ENCODE measurements at regions not wholly inside any gene's neighbourhood (a gene's known extent, or its start where the extent isn't known, plus 50 kb on each side); places are given as distances from the start of the nearest gene placed in this dataset.

GRCh38 chr5:114148253-114148652 is 213.6 kb upstream of the KCNN2 start:
- Histone ChIP-seq H3F3A (replicated peaks; ENCODE audit: low read depth) (no peaks in the 10 kb centered on the region), H3K79me2 (replicated peaks; ENCODE audit: insufficient read depth) (no peaks in the 10 kb centered on the region), H3K4me3 (no peak overlapping the region), H3K4me2 (no peak overlapping the region), H3K27me3 (ENCODE audit: insufficient read depth) (no peaks in the 10 kb centered on the region), H3K27ac (ENCODE audit: low read depth) (no peak overlapping the region), H4K20me1 (replicated peaks; ENCODE audit: insufficient read depth) (no peaks in the 10 kb centered on the region), H2AFZ (no peak overlapping the region), H3K4me1 (ENCODE audit: insufficient read depth) (no peaks in the 10 kb centered on the region), H3K36me3 (ENCODE audit: insufficient read depth) (no peaks in the 10 kb centered on the region), H3K9me2 (ENCODE audit: insufficient read depth) (no peaks in the 10 kb centered on the region)
- TF ChIP-seq POLR2AphosphoS5 (IDR thresholded peaks at IDR 0.05; ENCODE audit: low read depth), result no peak
- TF ChIP-seq STAT1 (IDR thresholded peaks at IDR 0.05; ENCODE audit: unreplicated experiment), result no peak
- TF ChIP-seq ZNF462 (CRISPR knock-in tag; IDR thresholded peaks at IDR 0.05), result no peak
- TF ChIP-seq REST (IDR thresholded peaks at IDR 0.05; ENCODE audit: unreplicated experiment), result no peak
- no peak for TF ChIP-seq NANOG (IDR thresholded peaks at IDR 0.05; ENCODE audit: borderline replicate concordance)
- no peak for TF ChIP-seq ZNF114 (CRISPR knock-in tag; IDR thresholded peaks at IDR 0.05)
- TF ChIP-seq JUNB (IDR thresholded peaks at IDR 0.05; ENCODE audit: unreplicated experiment), result no peak
- no peak for TF ChIP-seq EZH2 (IDR thresholded peaks at IDR 0.05; ENCODE audit: low read depth, unreplicated experiment)
- TF ChIP-seq EZH2phosphoT487 (IDR thresholded peaks at IDR 0.05; ENCODE audit: unreplicated experiment), result no peak
- TF ChIP-seq CTCF (conservative IDR thresholded peaks at IDR 0.05; ENCODE audit: low read depth in 2 of 2), result no peak
- TF ChIP-seq CREB1 (CRISPR knock-in tag; IDR thresholded peaks at IDR 0.05; ENCODE audit: low read depth), result no peak
- TF ChIP-seq ZNF331 (CRISPR knock-in tag; IDR thresholded peaks at IDR 0.05; ENCODE audit: low read depth), result no peak
- TF ChIP-seq ETS1 (IDR thresholded peaks at IDR 0.05), result no peak
- H3K27ac Mint-ChIP-seq, result no peak overlapping the region
- no peaks in the 10 kb centered on the region for H3K27me3 Mint-ChIP-seq (ENCODE audit: insufficient read depth, low read depth, poor library complexity)
- H3K4me1 Mint-ChIP-seq, result no peaks in the 10 kb centered on the region
- H3K9me3 Mint-ChIP-seq, result peaks cover 38% of the 10 kb centered on the region
- ATAC-seq (no peak), DNase-seq (ENCODE audit: low spot score) (no peak)
- H3K36me3 Mint-ChIP-seq (ENCODE audit: low read depth), result peaks cover 24% of the 10 kb centered on the region
- H3K4me3 Mint-ChIP-seq, result no peak overlapping the region
